PC-9 (cell line): ENCODE measurements at regions not wholly inside any gene's neighbourhood (a gene's known extent, or its start where the extent isn't known, plus 50 kb on each side); places are given as distances from the start of the nearest gene placed in this dataset.

Experiments used
- BruUV-seq: library from RNA; stranded (reverse); fragments of 400-500 nt; replicated peaks from 2 replicates; lab custom pipeline; 2021; lab: Mats Ljungman, UMichigan
- CTCF ChIA-PET: fragments of 300-600 bp; sonication (Branson Sonifier 250); formaldehyde crosslinking; loops from one replicate; lab custom pipeline; 2022; ENCODE audit warnings: antibody characterized with exemption; lab: Charles Lee
- POLR2A ChIA-PET: fragments of 300-600 bp; sonication (Branson Sonifier 250); formaldehyde crosslinking; loops from one replicate; lab custom pipeline; 2022; ENCODE audit warnings: antibody characterized with exemption; ENCODE audit not compliant: unreplicated experiment; lab: Charles Lee
- DNase-seq, 2 experiments: peaks; one replicate each; pipeline versions ENCODE4 v3.0.0 to v3.0.0-alpha.2; 2015 to 2022; ENCODE audit warnings: mixed read lengths in 1 of 2
- H2AFZ ChIP-seq: fragments of 200-600 bp; sonication (generic); 2 replicates; pipeline ENCODE4 v1.8.1; 2017; ENCODE audit warnings: antibody characterized with exemption
- H3F3A ChIP-seq: fragments of 200-600 bp; sonication (generic); 2 replicates; pipeline ENCODE4 v1.8.1; 2017; ENCODE audit warnings: antibody characterized with exemption, mild to moderate bottlenecking, low read depth; ENCODE audit not compliant: insufficient read depth
- H3K27ac ChIP-seq: fragments of 200-600 bp; sonication (generic); 2 replicates; pipeline ENCODE4 v1.6.1; 2016; ENCODE audit warnings: mixed run types
- H3K27me3 ChIP-seq: fragments of 200-600 bp; sonication (generic); 2 replicates; pipeline ENCODE4 v1.6.1; 2016; ENCODE audit warnings: low read depth, mixed run types; ENCODE audit not compliant: insufficient read depth
- H3K36me3 ChIP-seq: fragments of 200-600 bp; sonication (generic); 2 replicates; pipeline ENCODE4 v1.6.1; 2016; ENCODE audit warnings: low read depth, mixed run types
- H3K4me1 ChIP-seq: fragments of 200-600 bp; sonication (generic); replicated peaks from 2 replicates; pipeline ENCODE4 v1.6.1; 2016; ENCODE audit warnings: mixed run types; ENCODE audit not compliant: insufficient read depth
- H3K4me2 ChIP-seq: fragments of 200-600 bp; sonication (generic); 2 replicates; pipeline ENCODE4 v1.6.1; 2017; ENCODE audit warnings: mixed run types
- H3K4me3 ChIP-seq: fragments of 200-600 bp; sonication (generic); 2 replicates; pipeline ENCODE4 v1.6.1; 2016; ENCODE audit warnings: mixed run types
- H3K79me2 ChIP-seq: fragments of 200-600 bp; sonication (generic); 2 replicates; pipeline ENCODE4 v1.6.1; 2017; ENCODE audit warnings: low read depth, mixed run types
- H3K9me2 ChIP-seq: fragments of 200-600 bp; sonication (generic); 2 replicates; pipeline ENCODE4 v1.8.1; 2017; ENCODE audit warnings: mild to moderate bottlenecking; ENCODE audit not compliant: insufficient read depth
- H3K9me3 ChIP-seq: fragments of 200-600 bp; sonication (generic); 2 replicates; pipeline ENCODE4 v1.8.1; 2016; ENCODE audit warnings: low read depth; ENCODE audit not compliant: insufficient read depth
- H4K20me1 ChIP-seq: fragments of 200-600 bp; sonication (generic); 2 replicates; pipeline ENCODE4 v1.8.1; 2017; ENCODE audit not compliant: insufficient read depth
- EZH2 ChIP-seq: fragments of 200-600 bp; sonication (generic); IDR thresholded peaks from 2 replicates; pipeline ENCODE4 v1.8.0; 2017; ENCODE audit warnings: antibody characterized with exemption, low read depth
- intact Hi-C: fragments of 100-400 bp; cut with micrococcal nuclease; formaldehyde crosslinking; loops from one replicate; pipeline ENCODE4 v1.10.0; 2022; ENCODE audit not compliant: unreplicated experiment
- TF ChIP-seq, protein P1 (sequence below): fragments of 200-600 bp; sonication (generic); conservative IDR thresholded peaks from 2 replicates; pipeline ENCODE4 v1.6.1; 2017; ENCODE audit warnings: mixed run types, antibody characterized with exemption, mild to moderate bottlenecking, moderate library complexity

GRCh38 chr2:10190737-10191532 is 68.4 kb downstream of the RRM2 start:
- intact Hi-C loops: no loop called here
- Histone ChIP-seq H3K9me2 (no peaks in the 10 kb centered on the region), H3K4me3 (no peak overlapping the region), H3K4me1 (no peaks in the 10 kb centered on the region), H3K79me2 (no peaks in the 10 kb centered on the region), H3K36me3 (no peaks in the 10 kb centered on the region), H3K27me3 (no peaks in the 10 kb centered on the region), H3K9me3 (no peaks in the 10 kb centered on the region), H3F3A (no peaks in the 10 kb centered on the region), H3K27ac (no peak overlapping the region), H3K4me2 (no peak overlapping the region), H4K20me1 (no peaks in the 10 kb centered on the region), H2AFZ (no peak overlapping the region)
- CTCF ChIA-PET: no interaction called here
- no TSS peak for BruUV-seq
- DNase-seq: no peak
- TF ChIP-seq, protein P1, sequence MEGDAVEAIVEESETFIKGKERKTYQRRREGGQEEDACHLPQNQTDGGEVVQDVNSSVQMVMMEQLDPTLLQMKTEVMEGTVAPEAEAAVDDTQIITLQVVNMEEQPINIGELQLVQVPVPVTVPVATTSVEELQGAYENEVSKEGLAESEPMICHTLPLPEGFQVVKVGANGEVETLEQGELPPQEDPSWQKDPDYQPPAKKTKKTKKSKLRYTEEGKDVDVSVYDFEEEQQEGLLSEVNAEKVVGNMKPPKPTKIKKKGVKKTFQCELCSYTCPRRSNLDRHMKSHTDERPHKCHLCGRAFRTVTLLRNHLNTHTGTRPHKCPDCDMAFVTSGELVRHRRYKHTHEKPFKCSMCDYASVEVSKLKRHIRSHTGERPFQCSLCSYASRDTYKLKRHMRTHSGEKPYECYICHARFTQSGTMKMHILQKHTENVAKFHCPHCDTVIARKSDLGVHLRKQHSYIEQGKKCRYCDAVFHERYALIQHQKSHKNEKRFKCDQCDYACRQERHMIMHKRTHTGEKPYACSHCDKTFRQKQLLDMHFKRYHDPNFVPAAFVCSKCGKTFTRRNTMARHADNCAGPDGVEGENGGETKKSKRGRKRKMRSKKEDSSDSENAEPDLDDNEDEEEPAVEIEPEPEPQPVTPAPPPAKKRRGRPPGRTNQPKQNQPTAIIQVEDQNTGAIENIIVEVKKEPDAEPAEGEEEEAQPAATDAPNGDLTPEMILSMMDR: no peak
- TF ChIP-seq EZH2: no peak
- POLR2A ChIA-PET: no interaction called here

DNA sequence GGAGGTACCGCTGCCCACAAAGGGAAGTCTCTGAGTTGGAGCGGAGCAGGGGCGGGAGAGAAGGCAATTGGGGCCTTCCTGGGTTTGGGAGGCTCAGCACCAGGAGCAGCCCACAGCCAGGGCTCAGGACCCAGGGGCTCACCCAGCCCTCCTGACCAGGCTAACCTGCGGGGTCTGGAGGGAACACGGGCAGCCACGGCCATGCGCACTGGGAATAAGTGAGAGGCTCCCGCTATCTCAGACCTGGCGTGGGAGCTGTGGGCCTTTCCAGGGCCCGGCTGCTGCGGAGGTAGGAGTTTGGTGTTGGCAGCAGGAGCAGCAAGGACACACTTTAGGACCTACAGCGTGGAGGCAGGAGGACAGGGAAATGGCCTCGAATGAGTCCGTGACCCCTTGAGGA is 69.0 kb downstream of the RRM2 start:
- ChIA-PET POLR2A (no interaction called here), CTCF (no interaction called here)
- no peak overlapping the region for H2AFZ ChIP-seq
- H3K9me3 ChIP-seq: no peaks in the 10 kb centered on the region
- H4K20me1 ChIP-seq: no peaks in the 10 kb centered on the region
- H3K27ac ChIP-seq: no peak overlapping the region
- H3K36me3 ChIP-seq: no peaks in the 10 kb centered on the region
- no peak overlapping the region for H3K4me2 ChIP-seq
- intact Hi-C loops: no loop called here
- no peaks in the 10 kb centered on the region for H3F3A ChIP-seq
- no peak overlapping the region for H3K4me3 ChIP-seq
- no peak for DNase-seq
- no TSS peak for BruUV-seq
- TF ChIP-seq EZH2: no peak
- TF ChIP-seq, protein P1: no peak
- H3K9me2 ChIP-seq: no peaks in the 10 kb centered on the region
- H3K79me2 ChIP-seq: no peaks in the 10 kb centered on the region
- H3K4me1 ChIP-seq: no peaks in the 10 kb centered on the region
- no peaks in the 10 kb centered on the region for H3K27me3 ChIP-seq

- Histone ChIP-seq H3K79me2 (no peaks in the 10 kb centered on the region), H2AFZ (no peak overlapping the region), H4K20me1 (no peaks in the 10 kb centered on the region), H3K9me2 (no peaks in the 10 kb centered on the region), H3K4me2 (no peak overlapping the region), H3K4me3 (no peak overlapping the region), H3K36me3 (no peaks in the 10 kb centered on the region), H3K27ac (no peak overlapping the region), H3K9me3 (no peaks in the 10 kb centered on the region), H3K27me3 (no peaks in the 10 kb centered on the region), H3F3A (no peaks in the 10 kb centered on the region), H3K4me1 (no peaks in the 10 kb centered on the region)
- no TSS peak for BruUV-seq
- ChIA-PET POLR2A (no interaction called here), CTCF (no interaction called here)
- intact Hi-C loops: no loop called here
- TF ChIP-seq EZH2: no peak
- TF ChIP-seq, protein P1: no peak
- no peak for DNase-seq
These were observed 70.0 kb downstream of the RRM2 start for GRCh38 chr2:10192392-10193015.
